ENCODE measurements at regions not wholly inside any gene's neighbourhood (a gene's known extent, or its start where the extent isn't known, plus 50 kb on each side); places are given as distances from the start of the nearest gene placed in this dataset.

GRCh38 chr2:84078471-84078870 lies 380.6 kb downstream of the SUCLG1 start:
- Histone ChIP-seq H3K36me3 (ENCODE audit: control insufficient read depth, insufficient read depth, low read length) (no peaks in the 10 kb centered on the region), H3K27me3 (ENCODE audit: control insufficient read depth, insufficient read depth, low read length) (no peaks in the 10 kb centered on the region), H3K4me1 (ENCODE audit: control insufficient read depth, insufficient read depth, low read length) (no peaks in the 10 kb centered on the region), H3K27ac (ENCODE audit: low read length) (no peak overlapping the region), H3K4me3 (ENCODE audit: low read depth in 2 of 2, low read length in 2 of 2) (no peak overlapping the region), H3K9me3 (ENCODE audit: control insufficient read depth, insufficient read depth, low read depth, low read length) (no peaks in the 10 kb centered on the region)
- in situ Hi-C loops (cut with HindIII; ENCODE audit: low pct_unique_long_range_greater_than_20kb, low sequenced_read_pairs), result no loop called here
- no TSS peak for BruUV-seq (replicated peaks)
- ATAC-seq (no peak), DNase-seq (ENCODE audit: low read depth, low spot score) (no peak)
- ChIA-PET POLR2A (no interaction called here), CTCF (no interaction called here)
- TF ChIP-seq SIN3A (IDR thresholded peaks at IDR 0.05; ENCODE audit: borderline replicate concordance, insufficient read depth, low read depth, low read length), result no peak
- TF ChIP-seq POLR2AphosphoS5 (IDR thresholded peaks at IDR 0.05; ENCODE audit: low read depth, low read length), result no peak
- no peak for TF ChIP-seq CTCF (IDR thresholded peaks at IDR 0.05)
- TF ChIP-seq TCF7L2 (IDR thresholded peaks at IDR 0.05; ENCODE audit: low read depth, low read length), result no peak
- TF ChIP-seq REST (IDR thresholded peaks at IDR 0.05; ENCODE audit: insufficient read depth in 1 of 2, low read depth in 2 of 2, low read length in 1 of 2), result no peak
- intact Hi-C loops (cut with micrococcal nuclease; ENCODE audit: unreplicated experiment), result no loop called here

- no TSS peak for BruUV-seq (replicated peaks)
- ChIA-PET POLR2A (no interaction called here), CTCF (no interaction called here)
- in situ Hi-C loops (cut with HindIII; ENCODE audit: low pct_unique_long_range_greater_than_20kb, low sequenced_read_pairs), result no loop called here
- TF ChIP-seq CTCF (IDR thresholded peaks at IDR 0.05) (peak; percentile 65), SIN3A (IDR thresholded peaks at IDR 0.05; ENCODE audit: borderline replicate concordance, insufficient read depth, low read depth, low read length) (no peak), POLR2AphosphoS5 (IDR thresholded peaks at IDR 0.05; ENCODE audit: low read depth, low read length) (no peak)
- DNase-seq (ENCODE audit: low read depth, low spot score) (peak; percentile 27), ATAC-seq (no peak)
- Histone ChIP-seq H3K27ac (ENCODE audit: low read length) (no peak overlapping the region), H3K4me3 (ENCODE audit: low read depth in 2 of 2, low read length in 2 of 2) (no peak overlapping the region), H3K36me3 (ENCODE audit: control insufficient read depth, insufficient read depth, low read length) (no peaks in the 10 kb centered on the region), H3K27me3 (ENCODE audit: control insufficient read depth, insufficient read depth, low read length) (no peaks in the 10 kb centered on the region), H3K4me1 (ENCODE audit: control insufficient read depth, insufficient read depth, low read length) (no peaks in the 10 kb centered on the region), H3K9me3 (ENCODE audit: control insufficient read depth, insufficient read depth, low read depth, low read length) (no peaks in the 10 kb centered on the region)
- intact Hi-C loops (cut with micrococcal nuclease; ENCODE audit: unreplicated experiment), result no loop called here
These were observed 381.6 kb downstream of the SUCLG1 start for GRCh38 chr2:84077496-84077895.

GRCh38 chr2:84071050-84071449 lies 388.0 kb downstream of the SUCLG1 start:
- H3K4me3 ChIP-seq (ENCODE audit: low read depth in 2 of 2, low read length in 2 of 2), result no peak overlapping the region
- no peaks in the 10 kb centered on the region for H3K9me3 ChIP-seq (ENCODE audit: control insufficient read depth, insufficient read depth, low read depth, low read length)
- H3K27me3 ChIP-seq (ENCODE audit: control insufficient read depth, insufficient read depth, low read length), result no peaks in the 10 kb centered on the region
- no peak for TF ChIP-seq POLR2AphosphoS5 (IDR thresholded peaks at IDR 0.05; ENCODE audit: low read depth, low read length)
- TF ChIP-seq SIN3A (IDR thresholded peaks at IDR 0.05; ENCODE audit: borderline replicate concordance, insufficient read depth, low read depth, low read length), result no peak
- no peak for TF ChIP-seq TCF7L2 (IDR thresholded peaks at IDR 0.05; ENCODE audit: low read depth, low read length)
- TF ChIP-seq REST (IDR thresholded peaks at IDR 0.05; ENCODE audit: insufficient read depth in 1 of 2, low read depth in 2 of 2, low read length in 1 of 2), result no peak
- TF ChIP-seq CTCF (IDR thresholded peaks at IDR 0.05), result no peak
- ATAC-seq, result no peak
- in situ Hi-C loops (cut with HindIII; ENCODE audit: low pct_unique_long_range_greater_than_20kb, low sequenced_read_pairs), result no loop called here
- POLR2A ChIA-PET, result no interaction called here
- intact Hi-C loops (cut with micrococcal nuclease; ENCODE audit: unreplicated experiment), result no loop called here
- H3K27ac ChIP-seq (ENCODE audit: low read length), result no peak overlapping the region
- no peaks in the 10 kb centered on the region for H3K36me3 ChIP-seq (ENCODE audit: control insufficient read depth, insufficient read depth, low read length)
- CTCF ChIA-PET, result no interaction called here
- no peak for DNase-seq (ENCODE audit: low read depth, low spot score)
- BruUV-seq (replicated peaks), result no TSS peak
- no peaks in the 10 kb centered on the region for H3K4me1 ChIP-seq (ENCODE audit: control insufficient read depth, insufficient read depth, low read length)

All from Panc1 (cell line).